ENCODE measurements at regions not wholly inside any gene's neighbourhood (a gene's known extent, or its start where the extent isn't known, plus 50 kb on each side); places are given as distances from the start of the nearest gene placed in this dataset.

DNA sequence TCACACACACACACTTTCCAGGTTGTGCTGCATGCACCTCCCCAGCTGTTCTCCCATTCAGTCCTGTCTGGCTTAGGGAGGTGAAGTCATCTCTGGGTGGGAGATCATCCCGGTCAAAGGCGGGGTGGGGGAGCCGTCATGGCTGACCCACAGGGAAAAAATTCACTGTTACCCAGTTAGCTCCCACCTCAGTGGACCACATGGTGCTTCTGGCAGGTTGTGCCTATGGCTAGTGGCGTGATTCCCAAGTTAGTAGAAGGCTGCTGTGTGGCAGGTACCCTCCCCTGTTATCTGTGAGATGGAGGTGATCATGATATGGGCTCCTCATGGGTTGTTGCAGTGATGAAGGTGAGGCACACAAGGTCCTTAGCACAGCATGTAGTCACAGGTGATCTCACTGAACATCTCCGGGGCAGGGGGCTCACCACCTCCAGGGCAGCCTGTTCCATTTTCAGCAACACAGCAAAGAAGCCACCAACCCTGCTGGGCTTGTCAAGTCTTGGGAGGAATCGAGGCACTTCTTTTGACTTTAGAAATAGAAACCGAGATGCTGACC, 154.9 kb upstream of the CCND2 start:
- TF ChIP-seq OSR1 (CRISPR knock-in tag; IDR thresholded peaks at IDR 0.05): no peak
- TF ChIP-seq ZNF565 (CRISPR knock-in tag; conservative IDR thresholded peaks at IDR 0.05; ENCODE audit: low read depth): no peak
- TF ChIP-seq ISL1 (CRISPR knock-in tag; IDR thresholded peaks at IDR 0.05): no peak
- no peak for TF ChIP-seq ZNF8 (CRISPR knock-in tag; IDR thresholded peaks at IDR 0.05)
- TF ChIP-seq PPARA (CRISPR knock-in tag; IDR thresholded peaks at IDR 0.05; ENCODE audit: borderline replicate concordance): no peak
- no peak for TF ChIP-seq RARB (CRISPR knock-in tag; IDR thresholded peaks at IDR 0.05)
- no peak for TF ChIP-seq TCF4 (CRISPR knock-in tag; IDR thresholded peaks at IDR 0.05; ENCODE audit: borderline replicate concordance)
- TF ChIP-seq ARNTL (CRISPR knock-in tag; IDR thresholded peaks at IDR 0.05; ENCODE audit: borderline replicate concordance, low read depth): no peak
- TF ChIP-seq, protein P1, sequence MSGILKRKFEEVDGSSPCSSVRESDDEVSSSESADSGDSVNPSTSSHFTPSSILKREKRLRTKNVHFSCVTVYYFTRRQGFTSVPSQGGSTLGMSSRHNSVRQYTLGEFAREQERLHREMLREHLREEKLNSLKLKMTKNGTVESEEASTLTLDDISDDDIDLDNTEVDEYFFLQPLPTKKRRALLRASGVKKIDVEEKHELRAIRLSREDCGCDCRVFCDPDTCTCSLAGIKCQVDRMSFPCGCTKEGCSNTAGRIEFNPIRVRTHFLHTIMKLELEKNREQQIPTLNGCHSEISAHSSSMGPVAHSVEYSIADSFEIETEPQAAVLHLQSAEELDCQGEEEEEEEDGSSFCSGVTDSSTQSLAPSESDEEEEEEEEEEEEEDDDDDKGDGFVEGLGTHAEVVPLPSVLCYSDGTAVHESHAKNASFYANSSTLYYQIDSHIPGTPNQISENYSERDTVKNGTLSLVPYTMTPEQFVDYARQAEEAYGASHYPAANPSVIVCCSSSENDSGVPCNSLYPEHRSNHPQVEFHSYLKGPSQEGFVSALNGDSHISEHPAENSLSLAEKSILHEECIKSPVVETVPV (CRISPR knock-in tag; IDR thresholded peaks at IDR 0.05): no peak
- TF ChIP-seq ZFP30 (CRISPR knock-in tag; IDR thresholded peaks at IDR 0.05): no peak
- no peak for TF ChIP-seq BACH2 (CRISPR knock-in tag; IDR thresholded peaks at IDR 0.05; ENCODE audit: borderline replicate concordance)
- TF ChIP-seq GLIS3 (CRISPR knock-in tag; IDR thresholded peaks at IDR 0.05): no peak
- TF ChIP-seq TOX (CRISPR knock-in tag; IDR thresholded peaks at IDR 0.05; ENCODE audit: borderline replicate concordance): no peak
- no peak for TF ChIP-seq SNAI2 (CRISPR knock-in tag; IDR thresholded peaks at IDR 0.05)
- TF ChIP-seq, protein P2, sequence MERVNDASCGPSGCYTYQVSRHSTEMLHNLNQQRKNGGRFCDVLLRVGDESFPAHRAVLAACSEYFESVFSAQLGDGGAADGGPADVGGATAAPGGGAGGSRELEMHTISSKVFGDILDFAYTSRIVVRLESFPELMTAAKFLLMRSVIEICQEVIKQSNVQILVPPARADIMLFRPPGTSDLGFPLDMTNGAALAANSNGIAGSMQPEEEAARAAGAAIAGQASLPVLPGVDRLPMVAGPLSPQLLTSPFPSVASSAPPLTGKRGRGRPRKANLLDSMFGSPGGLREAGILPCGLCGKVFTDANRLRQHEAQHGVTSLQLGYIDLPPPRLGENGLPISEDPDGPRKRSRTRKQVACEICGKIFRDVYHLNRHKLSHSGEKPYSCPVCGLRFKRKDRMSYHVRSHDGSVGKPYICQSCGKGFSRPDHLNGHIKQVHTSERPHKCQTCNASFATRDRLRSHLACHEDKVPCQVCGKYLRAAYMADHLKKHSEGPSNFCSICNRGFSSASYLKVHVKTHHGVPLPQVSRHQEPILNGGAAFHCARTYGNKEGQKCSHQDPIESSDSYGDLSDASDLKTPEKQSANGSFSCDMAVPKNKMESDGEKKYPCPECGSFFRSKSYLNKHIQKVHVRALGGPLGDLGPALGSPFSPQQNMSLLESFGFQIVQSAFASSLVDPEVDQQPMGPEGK (CRISPR knock-in tag; IDR thresholded peaks at IDR 0.05; ENCODE audit: borderline replicate concordance): no peak
- TF ChIP-seq, protein P3, sequence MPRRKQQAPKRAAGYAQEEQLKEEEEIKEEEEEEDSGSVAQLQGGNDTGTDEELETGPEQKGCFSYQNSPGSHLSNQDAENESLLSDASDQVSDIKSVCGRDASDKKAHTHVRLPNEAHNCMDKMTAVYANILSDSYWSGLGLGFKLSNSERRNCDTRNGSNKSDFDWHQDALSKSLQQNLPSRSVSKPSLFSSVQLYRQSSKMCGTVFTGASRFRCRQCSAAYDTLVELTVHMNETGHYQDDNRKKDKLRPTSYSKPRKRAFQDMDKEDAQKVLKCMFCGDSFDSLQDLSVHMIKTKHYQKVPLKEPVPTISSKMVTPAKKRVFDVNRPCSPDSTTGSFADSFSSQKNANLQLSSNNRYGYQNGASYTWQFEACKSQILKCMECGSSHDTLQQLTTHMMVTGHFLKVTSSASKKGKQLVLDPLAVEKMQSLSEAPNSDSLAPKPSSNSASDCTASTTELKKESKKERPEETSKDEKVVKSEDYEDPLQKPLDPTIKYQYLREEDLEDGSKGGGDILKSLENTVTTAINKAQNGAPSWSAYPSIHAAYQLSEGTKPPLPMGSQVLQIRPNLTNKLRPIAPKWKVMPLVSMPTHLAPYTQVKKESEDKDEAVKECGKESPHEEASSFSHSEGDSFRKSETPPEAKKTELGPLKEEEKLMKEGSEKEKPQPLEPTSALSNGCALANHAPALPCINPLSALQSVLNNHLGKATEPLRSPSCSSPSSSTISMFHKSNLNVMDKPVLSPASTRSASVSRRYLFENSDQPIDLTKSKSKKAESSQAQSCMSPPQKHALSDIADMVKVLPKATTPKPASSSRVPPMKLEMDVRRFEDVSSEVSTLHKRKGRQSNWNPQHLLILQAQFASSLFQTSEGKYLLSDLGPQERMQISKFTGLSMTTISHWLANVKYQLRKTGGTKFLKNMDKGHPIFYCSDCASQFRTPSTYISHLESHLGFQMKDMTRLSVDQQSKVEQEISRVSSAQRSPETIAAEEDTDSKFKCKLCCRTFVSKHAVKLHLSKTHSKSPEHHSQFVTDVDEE (CRISPR knock-in tag; IDR thresholded peaks at IDR 0.05): no peak
- TF ChIP-seq, protein P4, sequence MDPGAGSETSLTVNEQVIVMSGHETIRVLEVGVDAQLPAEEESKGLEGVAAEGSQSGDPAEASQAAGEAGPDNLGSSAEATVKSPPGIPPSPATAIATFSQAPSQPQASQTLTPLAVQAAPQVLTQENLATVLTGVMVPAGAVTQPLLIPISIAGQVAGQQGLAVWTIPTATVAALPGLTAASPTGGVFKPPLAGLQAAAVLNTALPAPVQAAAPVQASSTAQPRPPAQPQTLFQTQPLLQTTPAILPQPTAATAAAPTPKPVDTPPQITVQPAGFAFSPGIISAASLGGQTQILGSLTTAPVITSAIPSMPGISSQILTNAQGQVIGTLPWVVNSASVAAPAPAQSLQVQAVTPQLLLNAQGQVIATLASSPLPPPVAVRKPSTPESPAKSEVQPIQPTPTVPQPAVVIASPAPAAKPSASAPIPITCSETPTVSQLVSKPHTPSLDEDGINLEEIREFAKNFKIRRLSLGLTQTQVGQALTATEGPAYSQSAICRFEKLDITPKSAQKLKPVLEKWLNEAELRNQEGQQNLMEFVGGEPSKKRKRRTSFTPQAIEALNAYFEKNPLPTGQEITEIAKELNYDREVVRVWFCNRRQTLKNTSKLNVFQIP (CRISPR knock-in tag; IDR thresholded peaks at IDR 0.05; ENCODE audit: borderline replicate concordance, low read depth): no peak
- TF ChIP-seq, protein P5, sequence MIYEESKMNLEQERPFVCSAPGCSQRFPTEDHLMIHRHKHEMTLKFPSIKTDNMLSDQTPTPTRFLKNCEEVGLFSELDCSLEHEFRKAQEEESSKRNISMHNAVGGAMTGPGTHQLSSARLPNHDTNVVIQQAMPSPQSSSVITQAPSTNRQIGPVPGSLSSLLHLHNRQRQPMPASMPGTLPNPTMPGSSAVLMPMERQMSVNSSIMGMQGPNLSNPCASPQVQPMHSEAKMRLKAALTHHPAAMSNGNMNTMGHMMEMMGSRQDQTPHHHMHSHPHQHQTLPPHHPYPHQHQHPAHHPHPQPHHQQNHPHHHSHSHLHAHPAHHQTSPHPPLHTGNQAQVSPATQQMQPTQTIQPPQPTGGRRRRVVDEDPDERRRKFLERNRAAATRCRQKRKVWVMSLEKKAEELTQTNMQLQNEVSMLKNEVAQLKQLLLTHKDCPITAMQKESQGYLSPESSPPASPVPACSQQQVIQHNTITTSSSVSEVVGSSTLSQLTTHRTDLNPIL (CRISPR knock-in tag; IDR thresholded peaks at IDR 0.05; ENCODE audit: low read depth): no peak
- no peak for TF ChIP-seq CSDC2 (CRISPR knock-in tag; IDR thresholded peaks at IDR 0.05)
- TF ChIP-seq ZNF70 (CRISPR knock-in tag; IDR thresholded peaks at IDR 0.05): no peak
- ATAC-seq: no peak

DNA sequence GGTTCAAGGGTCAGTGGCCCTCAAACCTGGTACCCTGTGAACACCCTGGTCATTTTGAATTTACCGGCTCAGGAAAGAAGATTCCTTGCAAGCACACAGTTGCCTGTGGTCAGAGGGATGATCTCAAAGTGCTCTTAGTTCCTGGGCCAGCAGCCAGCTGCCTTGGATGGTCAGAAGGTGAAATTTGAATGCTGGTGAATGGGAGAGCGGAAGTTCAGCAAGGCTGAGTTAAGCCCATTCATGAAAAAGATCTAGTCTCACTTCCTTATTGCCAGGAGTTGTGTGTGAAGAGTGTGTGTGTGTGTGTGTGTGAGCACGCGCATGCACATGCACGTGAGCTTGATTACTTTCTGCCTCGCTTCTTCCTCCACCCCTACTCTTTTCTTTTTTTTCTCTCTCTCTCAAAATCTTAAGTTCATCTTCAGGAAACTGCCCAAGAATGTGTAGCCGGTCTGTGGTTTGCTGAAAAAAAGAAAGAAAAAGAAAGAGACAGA, 155.5 kb upstream of the CCND2 start:
- no peak for ATAC-seq
- TF ChIP-seq ZNF565 (CRISPR knock-in tag; conservative IDR thresholded peaks at IDR 0.05; ENCODE audit: low read depth): no peak
- TF ChIP-seq GLIS3 (CRISPR knock-in tag; IDR thresholded peaks at IDR 0.05): no peak
- no peak for TF ChIP-seq TCF4 (CRISPR knock-in tag; IDR thresholded peaks at IDR 0.05; ENCODE audit: borderline replicate concordance)
- TF ChIP-seq RARB (CRISPR knock-in tag; IDR thresholded peaks at IDR 0.05): no peak
- TF ChIP-seq, protein P2 (CRISPR knock-in tag; IDR thresholded peaks at IDR 0.05; ENCODE audit: borderline replicate concordance): no peak
- TF ChIP-seq OSR1 (CRISPR knock-in tag; IDR thresholded peaks at IDR 0.05): no peak
- no peak for TF ChIP-seq ISL1 (CRISPR knock-in tag; IDR thresholded peaks at IDR 0.05)
- TF ChIP-seq ZC3H10 (CRISPR knock-in tag; IDR thresholded peaks at IDR 0.05): no peak
- TF ChIP-seq, protein P3 (CRISPR knock-in tag; IDR thresholded peaks at IDR 0.05): no peak
- TF ChIP-seq ARNTL (CRISPR knock-in tag; IDR thresholded peaks at IDR 0.05; ENCODE audit: borderline replicate concordance, low read depth): no peak
- TF ChIP-seq BACH2 (CRISPR knock-in tag; IDR thresholded peaks at IDR 0.05; ENCODE audit: borderline replicate concordance): no peak
- TF ChIP-seq ZFP30 (CRISPR knock-in tag; IDR thresholded peaks at IDR 0.05): no peak
- TF ChIP-seq ZFP3 (CRISPR knock-in tag; IDR thresholded peaks at IDR 0.05): no peak
- TF ChIP-seq, protein P1 (CRISPR knock-in tag; IDR thresholded peaks at IDR 0.05): no peak
